ENCODE measurements at regions not wholly inside any gene's neighbourhood (a gene's known extent, or its start where the extent isn't known, plus 50 kb on each side); places are given as distances from the start of the nearest gene placed in this dataset.

DNA sequence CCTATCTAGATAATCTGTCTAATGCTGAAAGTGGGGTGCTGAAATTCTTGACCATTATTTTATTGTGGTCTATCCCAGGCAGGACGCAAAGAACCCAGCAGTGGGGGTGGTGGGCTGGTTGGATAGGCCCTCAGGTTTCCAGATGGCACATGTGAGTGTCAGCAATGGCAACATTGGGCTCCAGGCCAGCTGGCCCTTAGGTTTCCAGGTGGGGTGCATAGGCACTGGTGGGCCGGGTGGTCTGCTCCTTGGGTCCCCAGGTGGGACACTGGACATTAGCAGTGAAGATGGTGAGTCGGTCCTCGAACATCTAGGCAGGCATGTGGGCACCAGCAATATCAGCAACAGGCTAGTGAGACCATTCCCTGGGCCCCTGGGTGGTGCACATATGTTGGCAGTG, 680.3 kb upstream of the ACVR2A start:
- TF ChIP-seq, protein P1, sequence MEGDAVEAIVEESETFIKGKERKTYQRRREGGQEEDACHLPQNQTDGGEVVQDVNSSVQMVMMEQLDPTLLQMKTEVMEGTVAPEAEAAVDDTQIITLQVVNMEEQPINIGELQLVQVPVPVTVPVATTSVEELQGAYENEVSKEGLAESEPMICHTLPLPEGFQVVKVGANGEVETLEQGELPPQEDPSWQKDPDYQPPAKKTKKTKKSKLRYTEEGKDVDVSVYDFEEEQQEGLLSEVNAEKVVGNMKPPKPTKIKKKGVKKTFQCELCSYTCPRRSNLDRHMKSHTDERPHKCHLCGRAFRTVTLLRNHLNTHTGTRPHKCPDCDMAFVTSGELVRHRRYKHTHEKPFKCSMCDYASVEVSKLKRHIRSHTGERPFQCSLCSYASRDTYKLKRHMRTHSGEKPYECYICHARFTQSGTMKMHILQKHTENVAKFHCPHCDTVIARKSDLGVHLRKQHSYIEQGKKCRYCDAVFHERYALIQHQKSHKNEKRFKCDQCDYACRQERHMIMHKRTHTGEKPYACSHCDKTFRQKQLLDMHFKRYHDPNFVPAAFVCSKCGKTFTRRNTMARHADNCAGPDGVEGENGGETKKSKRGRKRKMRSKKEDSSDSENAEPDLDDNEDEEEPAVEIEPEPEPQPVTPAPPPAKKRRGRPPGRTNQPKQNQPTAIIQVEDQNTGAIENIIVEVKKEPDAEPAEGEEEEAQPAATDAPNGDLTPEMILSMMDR (IDR thresholded peaks at IDR 0.05; ENCODE audit: insufficient read depth, low read depth, low read length) = no peak
- TF ChIP-seq EZH2 (IDR thresholded peaks at IDR 0.05; ENCODE audit: insufficient read depth, low read length) = no peak

Measured in astrocyte (in vitro differentiated cells and primary cell).